ENCODE measurements at regions not wholly inside any gene's neighbourhood (a gene's known extent, or its start where the extent isn't known, plus 50 kb on each side); places are given as distances from the start of the nearest gene placed in this dataset.
"Not testable (repeated sequence)": the region's sequence is repeated elsewhere in the genome, so short reads cannot be mapped to it uniquely, and the experiment has no call there.

GRCh38 chr22:33986954-33987353 is 66.7 kb upstream of the LARGE1 start:
- TF ChIP-seq CTCF (IDR thresholded peaks at IDR 0.05; ENCODE audit: control insufficient read depth, extremely low read depth, insufficient read depth), result no peak
- no peak for DNase-seq (ENCODE audit: low read depth)
- H3K4me3 ChIP-seq (ENCODE audit: low read depth, low read length), result no peak overlapping the region

GRCh38 chr22:33989263-33989662 is 69.0 kb upstream of the LARGE1 start:
- not testable (repeated sequence) for DNase-seq (ENCODE audit: low read depth); H3K4me3 ChIP-seq (ENCODE audit: low read depth, low read length)

- DNase-seq (ENCODE audit: low read depth), result no peak
Observed at GRCh38 chr22:33991620-33992019, 71.3 kb upstream of the LARGE1 start.

GRCh38 chr22:33996824-33997223 is 76.5 kb upstream of the LARGE1 start:
- TF ChIP-seq CTCF (IDR thresholded peaks at IDR 0.05; ENCODE audit: control insufficient read depth, extremely low read depth, insufficient read depth), result no peak
- no peak overlapping the region for H3K4me3 ChIP-seq (ENCODE audit: low read depth, low read length)
- DNase-seq (ENCODE audit: low read depth), result no peak

More at GRCh38 chr22:33991620-33992019, 71.3 kb upstream of the LARGE1 start:
- no peak for TF ChIP-seq CTCF (IDR thresholded peaks at IDR 0.05; ENCODE audit: control insufficient read depth, extremely low read depth, insufficient read depth)
- no peak overlapping the region for H3K4me3 ChIP-seq (ENCODE audit: low read depth, low read length)

- DNase-seq (ENCODE audit: low read depth), result no peak
- no peak overlapping the region for H3K4me3 ChIP-seq (ENCODE audit: low read depth, low read length)
- TF ChIP-seq CTCF (IDR thresholded peaks at IDR 0.05; ENCODE audit: control insufficient read depth, extremely low read depth, insufficient read depth), result no peak
Observed at GRCh38 chr22:34000879-34001526, 80.7 kb upstream of the LARGE1 start.

- TF ChIP-seq CTCF (IDR thresholded peaks at IDR 0.05; ENCODE audit: control insufficient read depth, extremely low read depth, insufficient read depth), result no peak
- no peak overlapping the region for H3K4me3 ChIP-seq (ENCODE audit: low read depth, low read length)
- no peak for DNase-seq (ENCODE audit: low read depth)
Observed at GRCh38 chr22:34001701-34002466, 81.6 kb upstream of the LARGE1 start.

- no peak overlapping the region for H3K4me3 ChIP-seq (ENCODE audit: low read depth, low read length)
- no peak for TF ChIP-seq CTCF (IDR thresholded peaks at IDR 0.05; ENCODE audit: control insufficient read depth, extremely low read depth, insufficient read depth)
- DNase-seq (ENCODE audit: low read depth), result no peak
Observed at GRCh38 chr22:34004058-34004457, 83.8 kb upstream of the LARGE1 start.

Data from LNCaP clone FGC (cell line).